ENCODE measurements at regions not wholly inside any gene's neighbourhood (a gene's known extent, or its start where the extent isn't known, plus 50 kb on each side); places are given as distances from the start of the nearest gene placed in this dataset.

DNA sequence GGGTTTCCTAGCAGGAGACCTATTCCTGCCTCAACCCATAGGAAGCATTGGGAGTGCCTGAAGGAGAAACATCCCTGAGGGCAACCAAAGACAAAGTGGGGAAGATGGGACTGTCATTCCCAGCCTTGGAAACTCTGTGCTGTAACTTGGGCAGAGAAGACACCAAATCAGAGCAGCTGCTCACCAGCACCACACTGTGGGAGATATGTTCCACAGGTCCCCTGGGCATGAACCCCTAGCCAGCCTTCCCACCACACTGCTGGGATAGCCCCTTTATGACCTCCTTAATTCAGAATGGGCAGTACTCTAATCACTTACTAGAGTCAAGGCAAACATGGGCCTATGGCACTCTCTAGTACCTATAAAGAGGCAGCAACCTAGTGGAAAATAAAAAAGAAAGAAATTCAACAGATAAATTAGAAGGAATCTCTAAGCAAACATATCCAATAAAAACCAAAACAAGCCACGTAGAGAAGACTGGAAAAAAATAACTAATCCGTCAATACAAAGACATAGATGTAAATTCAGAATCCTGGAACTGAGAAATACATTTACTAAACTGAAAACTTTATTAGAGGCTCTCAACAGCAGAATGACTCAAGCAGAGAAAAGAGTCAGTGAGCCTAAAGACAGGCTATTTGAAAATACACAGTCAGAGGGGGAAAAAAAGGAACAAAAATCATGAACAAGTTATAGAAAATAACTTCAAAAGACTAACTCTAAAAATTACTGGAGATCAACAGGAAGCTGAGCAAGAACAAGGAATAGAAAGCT lies 878.4 kb upstream of the FRG1 start:
- TF ChIP-seq, protein P1, sequence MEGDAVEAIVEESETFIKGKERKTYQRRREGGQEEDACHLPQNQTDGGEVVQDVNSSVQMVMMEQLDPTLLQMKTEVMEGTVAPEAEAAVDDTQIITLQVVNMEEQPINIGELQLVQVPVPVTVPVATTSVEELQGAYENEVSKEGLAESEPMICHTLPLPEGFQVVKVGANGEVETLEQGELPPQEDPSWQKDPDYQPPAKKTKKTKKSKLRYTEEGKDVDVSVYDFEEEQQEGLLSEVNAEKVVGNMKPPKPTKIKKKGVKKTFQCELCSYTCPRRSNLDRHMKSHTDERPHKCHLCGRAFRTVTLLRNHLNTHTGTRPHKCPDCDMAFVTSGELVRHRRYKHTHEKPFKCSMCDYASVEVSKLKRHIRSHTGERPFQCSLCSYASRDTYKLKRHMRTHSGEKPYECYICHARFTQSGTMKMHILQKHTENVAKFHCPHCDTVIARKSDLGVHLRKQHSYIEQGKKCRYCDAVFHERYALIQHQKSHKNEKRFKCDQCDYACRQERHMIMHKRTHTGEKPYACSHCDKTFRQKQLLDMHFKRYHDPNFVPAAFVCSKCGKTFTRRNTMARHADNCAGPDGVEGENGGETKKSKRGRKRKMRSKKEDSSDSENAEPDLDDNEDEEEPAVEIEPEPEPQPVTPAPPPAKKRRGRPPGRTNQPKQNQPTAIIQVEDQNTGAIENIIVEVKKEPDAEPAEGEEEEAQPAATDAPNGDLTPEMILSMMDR (IDR thresholded peaks at IDR 0.05), result no peak
- TF ChIP-seq, protein P2, sequence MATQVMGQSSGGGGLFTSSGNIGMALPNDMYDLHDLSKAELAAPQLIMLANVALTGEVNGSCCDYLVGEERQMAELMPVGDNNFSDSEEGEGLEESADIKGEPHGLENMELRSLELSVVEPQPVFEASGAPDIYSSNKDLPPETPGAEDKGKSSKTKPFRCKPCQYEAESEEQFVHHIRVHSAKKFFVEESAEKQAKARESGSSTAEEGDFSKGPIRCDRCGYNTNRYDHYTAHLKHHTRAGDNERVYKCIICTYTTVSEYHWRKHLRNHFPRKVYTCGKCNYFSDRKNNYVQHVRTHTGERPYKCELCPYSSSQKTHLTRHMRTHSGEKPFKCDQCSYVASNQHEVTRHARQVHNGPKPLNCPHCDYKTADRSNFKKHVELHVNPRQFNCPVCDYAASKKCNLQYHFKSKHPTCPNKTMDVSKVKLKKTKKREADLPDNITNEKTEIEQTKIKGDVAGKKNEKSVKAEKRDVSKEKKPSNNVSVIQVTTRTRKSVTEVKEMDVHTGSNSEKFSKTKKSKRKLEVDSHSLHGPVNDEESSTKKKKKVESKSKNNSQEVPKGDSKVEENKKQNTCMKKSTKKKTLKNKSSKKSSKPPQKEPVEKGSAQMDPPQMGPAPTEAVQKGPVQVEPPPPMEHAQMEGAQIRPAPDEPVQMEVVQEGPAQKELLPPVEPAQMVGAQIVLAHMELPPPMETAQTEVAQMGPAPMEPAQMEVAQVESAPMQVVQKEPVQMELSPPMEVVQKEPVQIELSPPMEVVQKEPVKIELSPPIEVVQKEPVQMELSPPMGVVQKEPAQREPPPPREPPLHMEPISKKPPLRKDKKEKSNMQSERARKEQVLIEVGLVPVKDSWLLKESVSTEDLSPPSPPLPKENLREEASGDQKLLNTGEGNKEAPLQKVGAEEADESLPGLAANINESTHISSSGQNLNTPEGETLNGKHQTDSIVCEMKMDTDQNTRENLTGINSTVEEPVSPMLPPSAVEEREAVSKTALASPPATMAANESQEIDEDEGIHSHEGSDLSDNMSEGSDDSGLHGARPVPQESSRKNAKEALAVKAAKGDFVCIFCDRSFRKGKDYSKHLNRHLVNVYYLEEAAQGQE (IDR thresholded peaks at IDR 0.05; ENCODE audit: insufficient read depth in 1 of 2, low read depth in 2 of 2, low read length in 1 of 2), result no peak
